ENCODE measurements at regions not wholly inside any gene's neighbourhood (a gene's known extent, or its start where the extent isn't known, plus 50 kb on each side); places are given as distances from the start of the nearest gene placed in this dataset.

- Histone ChIP-seq H3K9me3 (ENCODE audit: control insufficient read depth, insufficient read depth, low read length) (no peaks in the 10 kb centered on the region), H3K4me1 (ENCODE audit: control insufficient read depth, insufficient read depth, low read length) (no peaks in the 10 kb centered on the region), H3K27ac (ENCODE audit: low read length) (no peak overlapping the region), H3K4me3 (ENCODE audit: low read length) (no peak overlapping the region), H3K27me3 (ENCODE audit: control insufficient read depth, insufficient read depth, low read length) (no peaks in the 10 kb centered on the region), H3K36me3 (ENCODE audit: control insufficient read depth, insufficient read depth, low read length) (no peaks in the 10 kb centered on the region)
- H3K9me3 Mint-ChIP-seq, result peaks cover 0 to 3% of the 10 kb centered on the region in 2 donors
- no peaks in the 10 kb centered on the region for H3K4me1 Mint-ChIP-seq
- no peak overlapping the region for H3K4me3 Mint-ChIP-seq
- H3K27ac Mint-ChIP-seq, result no peak overlapping the region
- intact Hi-C loops (cut with micrococcal nuclease), result no loop called here
- no peaks in the 10 kb centered on the region for H3K36me3 Mint-ChIP-seq
- TF ChIP-seq, protein P1, sequence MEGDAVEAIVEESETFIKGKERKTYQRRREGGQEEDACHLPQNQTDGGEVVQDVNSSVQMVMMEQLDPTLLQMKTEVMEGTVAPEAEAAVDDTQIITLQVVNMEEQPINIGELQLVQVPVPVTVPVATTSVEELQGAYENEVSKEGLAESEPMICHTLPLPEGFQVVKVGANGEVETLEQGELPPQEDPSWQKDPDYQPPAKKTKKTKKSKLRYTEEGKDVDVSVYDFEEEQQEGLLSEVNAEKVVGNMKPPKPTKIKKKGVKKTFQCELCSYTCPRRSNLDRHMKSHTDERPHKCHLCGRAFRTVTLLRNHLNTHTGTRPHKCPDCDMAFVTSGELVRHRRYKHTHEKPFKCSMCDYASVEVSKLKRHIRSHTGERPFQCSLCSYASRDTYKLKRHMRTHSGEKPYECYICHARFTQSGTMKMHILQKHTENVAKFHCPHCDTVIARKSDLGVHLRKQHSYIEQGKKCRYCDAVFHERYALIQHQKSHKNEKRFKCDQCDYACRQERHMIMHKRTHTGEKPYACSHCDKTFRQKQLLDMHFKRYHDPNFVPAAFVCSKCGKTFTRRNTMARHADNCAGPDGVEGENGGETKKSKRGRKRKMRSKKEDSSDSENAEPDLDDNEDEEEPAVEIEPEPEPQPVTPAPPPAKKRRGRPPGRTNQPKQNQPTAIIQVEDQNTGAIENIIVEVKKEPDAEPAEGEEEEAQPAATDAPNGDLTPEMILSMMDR (IDR thresholded peaks at IDR 0.05), result no peak
- DNase-seq (no peak), ATAC-seq (no peak)
- no peaks in the 10 kb centered on the region for H3K27me3 Mint-ChIP-seq (ENCODE audit: low read depth in 2 of 2)
These were observed 80.0 kb downstream of the CENPW start for GRCh38 chr6:126419901-126420300.

DNA sequence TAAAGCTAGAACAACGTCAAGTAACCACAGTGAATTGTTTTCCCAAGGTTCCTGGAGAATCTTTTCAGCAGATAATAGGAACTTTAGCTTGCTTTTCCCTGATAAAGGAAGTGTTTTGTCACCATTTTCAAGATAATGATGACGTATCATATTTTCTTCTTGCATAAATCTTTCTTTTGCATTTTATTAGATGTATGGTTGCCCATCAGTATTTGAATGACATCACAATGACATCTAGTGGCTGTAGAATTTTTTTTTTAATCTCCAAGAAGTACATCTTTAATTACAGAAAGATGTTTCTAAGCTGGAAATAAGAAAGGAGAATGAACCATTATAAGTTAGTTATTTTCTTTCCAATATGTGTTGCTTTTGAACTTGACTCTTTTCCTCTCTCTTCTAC, 83.0 kb downstream of the CENPW start:
- WGBS (ENCODE audit: insufficient coverage), result 44% methylated on average over 1 of the region's 2 CpGs

GRCh38 chr6:126427713-126428112, 87.8 kb downstream of the CENPW start:
- Histone ChIP-seq H3K27ac (ENCODE audit: low read length) (no peak overlapping the region), H3K4me3 (ENCODE audit: low read length) (no peak overlapping the region), H3K9me3 (ENCODE audit: control insufficient read depth, insufficient read depth, low read length) (no peaks in the 10 kb centered on the region), H3K27me3 (ENCODE audit: control insufficient read depth, insufficient read depth, low read length) (no peaks in the 10 kb centered on the region), H3K4me1 (ENCODE audit: control insufficient read depth, insufficient read depth, low read length) (no peaks in the 10 kb centered on the region), H3K36me3 (ENCODE audit: control insufficient read depth, insufficient read depth, low read length) (no peaks in the 10 kb centered on the region)
- DNase-seq (no peak), ATAC-seq (no peak)
- H3K9me3 Mint-ChIP-seq, result peaks cover 3 to 7% of the 10 kb centered on the region in 2 donors
- no peaks in the 10 kb centered on the region for H3K4me1 Mint-ChIP-seq
- no peaks in the 10 kb centered on the region for H3K36me3 Mint-ChIP-seq
- TF ChIP-seq, protein P1 (IDR thresholded peaks at IDR 0.05), result no peak
- H3K4me3 Mint-ChIP-seq, result no peak overlapping the region
- no peak overlapping the region for H3K27ac Mint-ChIP-seq
- intact Hi-C loops (cut with micrococcal nuclease), result no loop called here
- WGBS (ENCODE audit: insufficient coverage), result 86% methylated on average over 3 of the region's 3 CpGs
- no peaks in the 10 kb centered on the region for H3K27me3 Mint-ChIP-seq (ENCODE audit: low read depth in 2 of 2)

More for the DNA sequence above, 83.0 kb downstream of the CENPW start:
- no peaks in the 10 kb centered on the region for H3K9me3 ChIP-seq (ENCODE audit: control insufficient read depth, insufficient read depth, low read length)
- intact Hi-C loops (cut with micrococcal nuclease), result no loop called here
- Mint-ChIP-seq H3K27me3 (ENCODE audit: low read depth in 2 of 2) (no peaks in the 10 kb centered on the region), H3K9me3 (no peaks in the 10 kb centered on the region), H3K27ac (no peak overlapping the region), H3K36me3 (no peaks in the 10 kb centered on the region), H3K4me1 (no peaks in the 10 kb centered on the region), H3K4me3 (no peak overlapping the region)
- H3K4me3 ChIP-seq (ENCODE audit: low read length), result no peak overlapping the region
- ATAC-seq (no peak), DNase-seq (no peak)
- H3K27me3 ChIP-seq (ENCODE audit: control insufficient read depth, insufficient read depth, low read length), result no peaks in the 10 kb centered on the region
- no peaks in the 10 kb centered on the region for H3K4me1 ChIP-seq (ENCODE audit: control insufficient read depth, insufficient read depth, low read length)
- H3K27ac ChIP-seq (ENCODE audit: low read length), result no peak overlapping the region
- TF ChIP-seq, protein P1 (IDR thresholded peaks at IDR 0.05), result no peak
- no peaks in the 10 kb centered on the region for H3K36me3 ChIP-seq (ENCODE audit: control insufficient read depth, insufficient read depth, low read length)

- H3K27me3 Mint-ChIP-seq (ENCODE audit: low read depth in 2 of 2), result no peaks in the 10 kb centered on the region
- H3K9me3 Mint-ChIP-seq, result peaks cover 3 to 7% of the 10 kb centered on the region in 2 donors
- no peaks in the 10 kb centered on the region for H3K4me1 ChIP-seq (ENCODE audit: control insufficient read depth, insufficient read depth, low read length)
- DNase-seq (no peak), ATAC-seq (no peak)
- H3K4me1 Mint-ChIP-seq, result no peaks in the 10 kb centered on the region
- H3K36me3 Mint-ChIP-seq, result no peaks in the 10 kb centered on the region
- no peak overlapping the region for H3K4me3 ChIP-seq (ENCODE audit: low read length)
- H3K27me3 ChIP-seq (ENCODE audit: control insufficient read depth, insufficient read depth, low read length), result no peaks in the 10 kb centered on the region
- no peaks in the 10 kb centered on the region for H3K36me3 ChIP-seq (ENCODE audit: control insufficient read depth, insufficient read depth, low read length)
- no peaks in the 10 kb centered on the region for H3K9me3 ChIP-seq (ENCODE audit: control insufficient read depth, insufficient read depth, low read length)
- H3K4me3 Mint-ChIP-seq, result no peak overlapping the region
- no peak overlapping the region for H3K27ac Mint-ChIP-seq
- TF ChIP-seq, protein P1 (IDR thresholded peaks at IDR 0.05), result no peak
- no peak overlapping the region for H3K27ac ChIP-seq (ENCODE audit: low read length)
- intact Hi-C loops (cut with micrococcal nuclease), result no loop called here
- no CpG with 5 or more reads among the region's 1 CpG for WGBS (ENCODE audit: insufficient coverage)
These were observed 90.0 kb downstream of the CENPW start for GRCh38 chr6:126429866-126430265.
